ENCODE measurements at regions not wholly inside any gene's neighbourhood (a gene's known extent, or its start where the extent isn't known, plus 50 kb on each side); places are given as distances from the start of the nearest gene placed in this dataset.
A peak's percentile ranks its signal among the peaks of the same experiment; 100 is the strongest.
"Not testable (repeated sequence)": the region's sequence is repeated elsewhere in the genome, so short reads cannot be mapped to it uniquely, and the experiment has no call there.

- H3K4me1 Mint-ChIP-seq = peaks cover 29% of the 10 kb centered on the region
- H3K36me3 Mint-ChIP-seq (ENCODE audit: low read depth) = peaks cover 5% of the 10 kb centered on the region
- no peak overlapping the region for H3K27ac Mint-ChIP-seq (ENCODE audit: unreplicated experiment)
- H3K27me3 Mint-ChIP-seq (ENCODE audit: low read depth) = no peaks in the 10 kb centered on the region
- H3K9me3 Mint-ChIP-seq = peaks cover 3% of the 10 kb centered on the region
- H3K4me3 Mint-ChIP-seq = peak overlapping the region; percentile 27
- TF ChIP-seq CTCF (conservative IDR thresholded peaks at IDR 0.05) = no peak
- no peak for DNase-seq (ENCODE audit: low read depth, low spot score)
Measured at GRCh38 chr22:23431337-23432072, 148.6 kb downstream of the IGLL1 start.

DNA sequence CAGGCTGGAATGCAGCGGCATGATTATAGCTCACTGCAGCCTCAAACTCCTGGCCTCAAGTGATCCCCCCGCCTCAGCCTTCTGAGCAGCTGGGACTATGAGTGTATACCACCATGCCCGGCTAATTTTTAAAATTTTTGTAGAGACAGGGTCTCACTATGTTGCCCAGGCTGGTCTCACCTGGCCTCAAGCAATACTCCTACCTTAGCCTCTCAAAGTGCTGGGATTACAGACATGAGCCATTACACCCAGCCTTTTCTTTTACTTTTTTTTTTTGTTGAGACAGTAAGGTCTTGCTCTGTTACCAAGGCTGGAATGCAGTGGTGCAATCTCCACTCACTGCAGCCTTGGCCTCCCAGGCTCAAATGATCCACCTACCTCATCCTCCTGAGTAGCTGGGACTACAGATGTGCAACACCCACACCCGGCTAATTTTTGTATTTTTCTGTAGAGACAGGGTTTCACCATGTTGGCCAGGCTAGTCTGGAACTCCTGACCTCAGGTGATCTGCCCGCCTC, 155.5 kb downstream of the IGLL1 start:
- not testable (repeated sequence) for H3K4me1 Mint-ChIP-seq; DNase-seq (ENCODE audit: low read depth, low spot score); H3K36me3 Mint-ChIP-seq (ENCODE audit: low read depth); H3K4me3 Mint-ChIP-seq; H3K27me3 Mint-ChIP-seq (ENCODE audit: low read depth); H3K27ac Mint-ChIP-seq (ENCODE audit: unreplicated experiment); H3K9me3 Mint-ChIP-seq

DNA sequence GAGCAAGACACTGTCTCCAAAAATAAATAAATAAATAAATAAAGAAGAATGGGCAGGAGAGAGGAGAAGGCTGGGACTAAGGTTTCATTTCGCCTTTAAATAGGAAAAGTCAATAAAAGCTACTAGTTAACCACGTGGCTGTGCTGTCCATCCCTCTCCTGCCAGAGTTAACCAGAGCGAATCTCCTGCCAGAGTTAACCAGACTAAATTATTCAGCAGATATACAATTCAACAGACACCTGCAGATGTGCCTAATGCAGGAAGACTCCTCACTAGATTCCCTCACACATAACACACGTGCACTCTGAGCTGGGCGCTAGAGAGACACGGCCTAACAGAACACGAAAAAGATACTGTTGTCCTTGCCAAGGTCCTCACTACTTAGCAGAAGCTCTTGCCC, 156.1 kb downstream of the IGLL1 start:
- H3K9me3 Mint-ChIP-seq = peaks cover 3% of the 10 kb centered on the region
- TF ChIP-seq CTCF (conservative IDR thresholded peaks at IDR 0.05) = no peak
- no peaks in the 10 kb centered on the region for H3K27me3 Mint-ChIP-seq (ENCODE audit: low read depth)
- H3K27ac Mint-ChIP-seq (ENCODE audit: unreplicated experiment) = no peak overlapping the region
- no peak for DNase-seq (ENCODE audit: low read depth, low spot score)
- H3K36me3 Mint-ChIP-seq (ENCODE audit: low read depth) = no peaks in the 10 kb centered on the region
- no peaks in the 10 kb centered on the region for H3K4me1 Mint-ChIP-seq
- no peak overlapping the region for H3K4me3 Mint-ChIP-seq

DNA sequence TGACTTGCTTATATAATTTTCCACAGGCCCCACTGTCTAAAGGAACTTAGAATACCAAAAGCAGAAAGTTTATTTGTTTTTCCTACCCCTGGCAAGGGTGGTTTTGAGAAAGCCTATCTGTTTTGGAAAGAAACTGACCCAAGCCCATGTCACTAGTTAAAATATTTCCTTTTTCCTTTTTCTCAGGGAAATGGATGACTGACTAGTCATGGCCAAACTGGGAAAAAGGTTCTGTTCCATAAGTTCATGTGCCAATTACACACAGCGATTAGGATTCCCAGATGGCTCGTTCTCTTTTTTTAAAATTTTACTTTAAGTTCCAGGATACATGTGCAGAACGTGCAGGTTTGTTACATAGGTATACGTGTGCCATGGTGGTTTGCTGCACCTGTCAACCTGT, 157.8 kb downstream of the IGLL1 start:
- not testable (repeated sequence) for H3K27me3 Mint-ChIP-seq (ENCODE audit: low read depth); H3K4me1 Mint-ChIP-seq; H3K9me3 Mint-ChIP-seq; DNase-seq (ENCODE audit: low read depth, low spot score); H3K27ac Mint-ChIP-seq (ENCODE audit: unreplicated experiment); H3K4me3 Mint-ChIP-seq; H3K36me3 Mint-ChIP-seq (ENCODE audit: low read depth)

- H3K4me3 Mint-ChIP-seq; H3K27me3 Mint-ChIP-seq (ENCODE audit: low read depth); H3K9me3 Mint-ChIP-seq; DNase-seq (ENCODE audit: low read depth, low spot score); H3K27ac Mint-ChIP-seq (ENCODE audit: unreplicated experiment); H3K36me3 Mint-ChIP-seq (ENCODE audit: low read depth); H3K4me1 Mint-ChIP-seq: not testable (repeated sequence)
Measured at GRCh38 chr22:23421300-23421699, 158.8 kb downstream of the IGLL1 start.

DNA sequence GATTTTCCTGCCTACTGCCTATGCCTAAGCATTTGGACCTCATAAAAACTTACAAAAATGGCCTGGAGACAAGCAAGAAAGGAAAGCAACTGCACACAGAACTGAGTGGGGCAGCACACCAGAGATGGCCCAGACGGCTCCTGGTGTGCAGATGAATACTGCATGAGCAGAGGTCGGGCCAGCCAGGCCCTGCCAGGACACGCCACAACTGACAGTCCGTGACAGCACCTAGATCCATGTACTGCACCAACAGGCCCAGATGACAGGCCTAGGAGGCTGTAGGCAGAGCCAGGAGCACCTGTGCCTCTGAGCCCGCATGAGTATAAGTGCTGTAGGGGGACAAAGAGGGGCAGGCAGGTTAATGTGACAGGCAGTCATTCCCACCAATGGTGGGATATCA, 160.2 kb downstream of the IGLL1 start:
- no peak overlapping the region for H3K4me3 Mint-ChIP-seq
- DNase-seq (ENCODE audit: low read depth, low spot score) = no peak

More for the DNA sequence above, 160.2 kb downstream of the IGLL1 start:
- no peaks in the 10 kb centered on the region for H3K4me1 Mint-ChIP-seq
- H3K27me3 Mint-ChIP-seq (ENCODE audit: low read depth) = no peaks in the 10 kb centered on the region
- H3K9me3 Mint-ChIP-seq = no peaks in the 10 kb centered on the region
- H3K36me3 Mint-ChIP-seq (ENCODE audit: low read depth) = no peaks in the 10 kb centered on the region
- TF ChIP-seq CTCF (conservative IDR thresholded peaks at IDR 0.05) = no peak
- no peak overlapping the region for H3K27ac Mint-ChIP-seq (ENCODE audit: unreplicated experiment)

Data from neural crest cell (in vitro differentiated cells).